ENCODE measurements at regions not wholly inside any gene's neighbourhood (a gene's known extent, or its start where the extent isn't known, plus 50 kb on each side); places are given as distances from the start of the nearest gene placed in this dataset.

DNA sequence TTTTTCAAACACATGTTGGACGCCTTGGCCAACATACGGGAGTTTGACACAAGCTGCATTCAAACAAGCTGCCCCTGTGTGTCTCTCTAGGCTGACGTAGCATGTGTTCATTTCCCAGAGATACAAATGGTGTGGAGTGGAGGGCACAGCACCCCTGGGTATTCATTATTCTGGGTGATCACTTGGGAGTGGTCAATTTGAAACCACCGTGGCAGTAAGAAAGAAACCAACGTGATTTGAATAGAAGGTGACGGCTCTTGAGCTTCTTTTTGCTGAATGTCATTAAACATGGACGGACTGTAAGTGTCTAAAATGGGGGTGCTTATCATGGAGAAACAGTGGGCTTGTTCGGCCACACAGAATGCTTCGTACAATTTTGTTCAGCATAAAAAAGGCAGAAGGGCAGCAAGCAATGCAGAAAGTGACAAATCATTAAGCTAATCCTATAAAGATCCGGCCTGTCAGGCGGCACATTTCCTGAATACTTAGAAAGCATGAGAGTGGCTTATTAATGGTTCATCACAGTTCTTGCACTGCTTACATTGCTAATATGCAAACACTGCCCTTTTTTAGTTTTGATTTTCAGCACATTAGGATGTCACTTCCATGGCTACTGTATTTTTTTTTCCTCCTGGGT is 1261.9 kb upstream of the CITED2 start:
- no peak for DNase-seq

GRCh38 chr6:140627002-140627401 is 1252.6 kb upstream of the CITED2 start:
- DNase-seq: no peak

DNA sequence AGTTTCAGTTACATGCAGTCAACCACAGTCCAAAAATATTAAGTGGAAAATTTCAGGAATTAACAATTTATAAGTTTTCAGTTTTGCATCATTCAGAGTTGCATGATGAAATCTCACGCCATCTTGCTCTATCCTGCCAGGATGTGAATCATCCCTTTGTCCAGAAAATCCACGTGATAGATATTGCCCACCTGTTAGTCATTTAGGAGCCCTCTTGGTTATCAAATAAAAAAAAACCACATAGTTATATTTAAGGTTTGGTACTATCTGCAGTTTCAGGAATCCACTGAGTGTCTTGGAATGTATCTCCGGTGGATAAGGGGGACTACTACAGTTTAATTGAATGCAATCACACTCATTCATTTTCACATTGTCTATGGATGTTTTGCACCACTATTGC is 1249.0 kb upstream of the CITED2 start:
- no peak for DNase-seq

- no peak for DNase-seq
Measured at GRCh38 chr6:140620496-140620895, 1246.0 kb upstream of the CITED2 start.

DNA sequence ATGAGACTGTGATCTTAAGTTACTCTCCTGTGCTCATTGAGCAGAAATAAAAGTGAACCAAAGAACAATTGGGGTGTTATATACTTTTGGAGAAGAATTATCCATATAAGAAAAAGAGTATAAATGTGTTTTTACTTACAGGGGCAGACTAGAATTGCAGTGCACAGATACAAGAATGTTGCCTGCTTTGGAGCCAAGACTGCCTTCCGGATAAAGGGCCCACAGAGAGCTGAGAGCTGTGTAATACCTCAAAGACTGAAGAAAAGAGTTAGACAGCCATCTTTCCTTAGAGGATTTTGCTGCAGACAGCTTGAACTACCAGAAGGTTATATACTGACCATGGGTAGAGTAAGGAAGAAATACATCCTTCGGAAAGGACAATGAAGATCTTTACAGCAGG is 1235.5 kb upstream of the CITED2 start:
- DNase-seq: no peak

- no peak for DNase-seq
Measured at GRCh38 chr6:140609321-140609720, 1234.9 kb upstream of the CITED2 start.

GRCh38 chr6:140604786-140605185 is 1230.3 kb upstream of the CITED2 start:
- DNase-seq: no peak

DNA sequence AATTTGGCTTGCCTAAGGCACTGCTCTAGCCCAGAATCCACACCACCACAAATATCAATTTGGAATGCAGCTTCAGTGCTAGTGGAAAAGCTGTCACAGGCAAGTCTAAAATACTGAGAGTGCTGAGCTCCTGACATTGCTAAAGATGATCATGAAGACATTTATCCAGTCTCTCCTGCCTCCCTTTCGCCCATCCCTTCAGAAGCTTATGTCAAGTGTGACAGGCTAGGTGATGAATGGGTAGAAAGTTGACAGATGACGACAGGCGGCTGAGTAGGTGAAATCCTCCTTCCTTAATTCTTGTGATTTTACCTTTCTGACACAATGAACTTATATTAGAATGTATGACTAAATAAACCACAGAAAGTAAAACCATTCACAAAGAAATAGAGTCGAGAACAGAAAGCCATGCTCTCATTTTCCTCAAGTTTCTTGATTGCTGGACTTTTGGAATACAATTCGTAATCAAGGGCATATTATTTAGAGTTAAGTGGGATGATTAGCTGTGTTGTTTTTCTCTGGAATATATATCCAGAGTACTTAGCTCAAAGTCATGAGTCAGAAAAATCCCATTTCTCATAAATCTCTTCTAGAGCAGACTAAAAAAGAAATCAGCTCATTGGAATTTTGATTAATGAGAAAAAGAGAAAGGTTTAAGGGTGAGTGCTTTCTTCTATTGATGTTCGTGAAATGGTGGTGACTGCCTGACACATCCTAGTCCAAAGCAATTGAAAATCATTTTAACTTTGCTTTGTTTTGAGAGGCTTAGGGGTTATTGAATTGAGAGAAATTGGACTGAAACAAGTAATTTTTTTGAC is 1228.2 kb upstream of the CITED2 start:
- no peak for DNase-seq

DNA sequence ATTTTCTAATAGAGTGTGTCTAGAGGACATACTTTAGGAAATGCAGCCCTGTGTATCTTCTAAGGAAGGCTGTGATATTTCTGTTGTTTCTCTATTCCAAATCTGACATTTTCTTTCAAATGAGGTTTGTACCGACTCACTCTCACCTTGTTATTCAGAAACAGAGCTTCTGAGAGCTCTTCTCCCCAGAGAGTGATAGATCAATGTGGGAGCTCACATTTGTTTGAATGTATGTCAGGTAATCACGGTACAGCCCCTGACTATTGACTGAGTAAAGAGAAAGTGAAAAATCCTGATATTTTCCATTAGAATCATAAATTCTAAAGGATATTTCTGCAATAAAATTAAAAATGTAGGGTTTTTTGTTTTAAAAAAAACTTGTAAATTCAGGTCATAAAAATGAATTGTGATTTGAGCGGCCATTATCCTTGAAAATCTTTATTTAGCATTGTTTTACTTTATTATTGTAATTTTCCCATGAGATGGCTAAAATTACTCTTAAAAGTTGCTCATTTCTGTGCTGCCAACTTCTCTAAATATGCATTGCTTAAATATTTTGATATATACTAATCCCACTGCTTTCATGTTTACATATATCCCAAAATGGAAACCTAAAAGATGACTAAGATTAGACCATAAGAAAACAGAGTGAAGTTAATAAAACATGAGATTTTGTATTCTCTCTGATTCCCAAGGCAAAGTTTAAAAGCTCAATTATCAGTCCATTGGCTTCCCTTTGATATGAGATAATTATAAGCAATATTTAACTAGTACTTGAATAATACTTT is 1226.8 kb upstream of the CITED2 start:
- DNase-seq: no peak

DNA sequence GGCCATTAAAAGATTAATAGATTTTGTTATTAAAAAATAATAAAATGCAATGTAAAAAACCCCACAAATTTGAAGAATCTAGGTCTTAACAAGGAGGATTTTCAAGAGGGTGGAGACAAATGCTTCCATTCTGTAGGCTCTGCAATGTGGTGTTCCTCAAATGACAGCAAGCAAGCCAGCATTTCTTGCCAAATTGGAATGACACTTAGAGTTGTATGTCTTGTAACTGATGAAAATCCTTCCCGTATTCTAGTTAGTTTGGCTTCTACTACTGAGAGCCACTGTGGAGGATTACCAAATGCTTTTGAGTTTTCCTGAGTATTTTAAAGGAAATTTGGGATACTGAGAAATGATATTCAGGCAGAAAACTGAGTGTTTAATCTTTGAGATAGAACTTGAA is 1225.5 kb upstream of the CITED2 start:
- DNase-seq: no peak

- DNase-seq: no peak
Measured at GRCh38 chr6:140597181-140597580, 1222.7 kb upstream of the CITED2 start.

DNA sequence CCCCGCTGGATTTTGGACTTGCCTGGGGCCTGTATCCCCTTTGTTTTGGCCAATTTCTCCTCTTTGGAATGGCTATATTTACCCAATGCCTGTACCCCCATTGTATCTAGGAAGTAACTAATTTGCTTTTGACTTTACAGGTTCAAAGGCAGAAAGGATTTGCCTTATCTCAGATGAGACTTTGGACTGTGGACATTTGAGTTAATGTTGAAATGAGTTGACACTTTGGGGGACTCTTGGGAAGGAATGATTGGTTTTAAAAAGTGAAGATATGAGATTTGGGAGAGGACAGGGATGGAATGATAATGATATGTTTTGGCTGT is 1220.3 kb upstream of the CITED2 start:
- DNase-seq: no peak

DNA sequence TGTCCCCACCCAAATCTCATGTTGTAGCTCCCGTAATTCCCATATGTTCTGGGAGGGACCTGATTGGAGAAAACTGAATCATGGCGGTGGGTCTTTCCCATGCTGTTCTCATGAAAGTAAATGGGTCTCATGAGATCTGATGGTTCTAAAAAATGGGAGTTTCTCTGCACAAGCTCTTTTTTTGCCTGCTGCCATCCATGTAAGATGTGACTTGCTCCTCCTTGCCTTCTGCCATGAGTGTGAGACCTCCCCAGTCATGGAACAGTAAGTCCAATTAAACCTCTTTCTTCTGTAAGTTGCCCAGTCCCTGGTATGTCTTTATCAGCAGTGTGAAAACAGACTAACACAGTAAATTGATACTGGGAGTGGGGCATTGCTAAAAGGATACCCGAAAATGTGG is 1218.4 kb upstream of the CITED2 start:
- DNase-seq: no peak

- no peak for DNase-seq
Measured at GRCh38 chr6:140590641-140591040, 1216.2 kb upstream of the CITED2 start.

DNA sequence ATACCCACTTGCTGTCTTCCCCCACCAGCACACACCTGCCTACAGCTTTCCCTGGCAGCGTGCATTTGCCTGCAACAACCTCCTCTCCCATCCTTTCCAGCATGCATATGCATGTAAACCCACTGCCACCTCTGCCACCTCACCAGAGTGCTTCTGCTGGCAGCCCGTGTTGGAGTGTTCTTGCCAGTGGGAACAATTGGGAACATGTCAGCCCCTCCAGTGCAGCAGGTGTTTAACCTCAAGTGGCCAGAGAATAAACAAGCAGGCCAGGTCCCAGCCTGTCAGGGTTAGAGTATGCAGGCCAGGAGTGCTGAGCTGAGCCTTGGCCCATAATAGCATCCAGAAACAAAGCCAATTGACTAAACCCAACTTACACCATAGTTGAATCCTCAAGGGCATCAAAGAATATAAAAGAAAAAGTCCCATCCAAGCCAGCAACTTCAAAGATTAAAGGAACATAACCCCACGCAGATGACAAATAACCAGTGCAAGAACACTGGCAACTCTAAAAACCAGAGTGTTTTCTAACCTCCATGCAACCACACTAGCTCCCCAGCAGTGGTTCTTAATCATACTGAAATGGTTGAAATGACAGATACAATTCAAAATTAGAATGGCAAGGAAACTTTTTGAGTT is 1212.1 kb upstream of the CITED2 start:
- DNase-seq: no peak

DNA sequence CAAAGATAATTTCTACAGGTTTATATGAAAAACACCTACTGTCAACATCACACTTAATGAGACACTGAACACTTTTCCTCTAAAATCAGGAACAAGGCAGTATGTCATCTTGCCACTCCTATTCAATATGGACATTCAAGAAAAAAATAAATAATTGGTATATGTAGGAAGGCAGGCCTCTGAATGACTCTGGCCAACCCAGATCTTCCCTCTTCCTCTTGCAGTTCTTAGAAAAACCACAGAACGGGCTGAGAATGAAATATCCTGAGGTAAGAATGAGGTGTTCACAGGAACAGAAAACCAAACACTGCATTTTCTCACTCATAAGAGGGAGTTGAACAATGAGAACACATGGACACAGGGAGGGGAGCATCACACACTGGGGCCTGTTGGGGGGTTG is 1207.2 kb upstream of the CITED2 start:
- no peak for DNase-seq

DNA sequence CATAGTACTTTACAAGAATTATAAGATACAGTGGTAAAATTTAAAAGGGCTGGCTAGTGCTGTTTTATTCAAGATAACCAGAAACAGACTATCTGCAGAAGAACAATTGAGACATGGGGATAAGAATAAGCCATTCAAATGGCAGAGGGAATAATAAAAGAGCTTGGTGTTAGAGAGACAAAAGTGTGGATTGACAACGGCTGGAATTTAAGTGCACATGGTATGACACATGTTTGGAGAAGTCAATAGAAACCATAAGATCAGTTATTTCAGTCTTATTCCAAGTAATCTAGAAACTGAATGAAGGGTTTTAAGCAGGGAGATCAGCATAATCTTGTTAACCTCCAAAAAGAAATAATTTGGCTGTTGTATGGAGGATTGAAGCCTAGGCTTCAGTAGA is 1205.5 kb upstream of the CITED2 start:
- DNase-seq: no peak

DNA sequence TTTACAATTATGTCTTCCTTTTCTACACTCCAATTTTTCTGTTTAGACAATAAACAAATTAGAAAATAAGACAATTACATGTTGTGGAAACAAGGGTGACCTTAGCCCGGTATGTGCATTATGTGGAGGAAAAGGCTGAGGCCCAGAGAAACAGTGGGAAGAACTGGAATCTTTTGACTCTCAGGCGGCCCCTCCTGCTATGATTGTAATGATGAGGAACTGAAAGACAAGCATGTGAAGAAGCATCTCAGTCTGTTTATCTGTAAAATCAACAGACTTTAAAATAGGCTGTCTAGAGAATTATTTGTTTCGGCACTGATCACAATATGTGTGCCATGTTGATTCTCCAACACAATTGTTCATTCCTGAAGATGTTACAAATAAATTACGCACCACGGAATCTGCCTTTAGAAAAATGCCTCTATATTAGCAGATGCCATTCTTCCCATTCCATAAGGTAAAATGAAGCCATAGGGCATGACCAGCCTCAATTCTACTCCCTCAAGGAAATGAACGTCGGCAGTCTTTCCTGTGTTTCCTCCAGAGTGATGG is 1201.6 kb upstream of the CITED2 start:
- DNase-seq: no peak

DNA sequence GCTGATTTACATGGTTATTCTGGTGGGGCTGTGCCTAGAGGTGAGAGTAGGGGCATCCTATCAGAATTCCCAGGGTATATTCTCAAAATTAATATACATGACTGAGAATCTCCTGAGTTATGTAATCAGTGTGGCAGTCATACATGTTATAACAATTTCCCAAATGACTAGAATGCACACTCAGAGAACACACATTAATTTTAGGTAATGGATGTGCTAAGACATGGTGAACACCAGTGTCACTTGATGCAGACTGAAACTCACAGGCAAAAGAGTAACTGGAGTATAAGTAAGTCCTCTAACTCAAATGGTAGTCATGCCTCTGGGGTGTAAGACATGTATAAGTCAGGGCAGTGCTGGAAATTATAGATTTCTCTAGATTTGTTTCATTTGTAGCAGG is 1198.4 kb upstream of the CITED2 start:
- DNase-seq: no peak

GRCh38 chr6:140572129-140572528 is 1197.7 kb upstream of the CITED2 start:
- no peak for DNase-seq

GRCh38 chr6:140571145-140571544 is 1196.7 kb upstream of the CITED2 start:
- no peak for DNase-seq

GRCh38 chr6:140567466-140567865 is 1193.0 kb upstream of the CITED2 start:
- no peak for DNase-seq

- no peak for DNase-seq
Measured at GRCh38 chr6:140566781-140567277, 1192.4 kb upstream of the CITED2 start.

All from CD4-positive, alpha-beta T cell treated with Interleukin-21 for 1 hour (primary cell).